ENCODE measurements at regions not wholly inside any gene's neighbourhood (a gene's known extent, or its start where the extent isn't known, plus 50 kb on each side); places are given as distances from the start of the nearest gene placed in this dataset.
"Not testable (repeated sequence)": the region's sequence is repeated elsewhere in the genome, so short reads cannot be mapped to it uniquely, and the experiment has no call there.

GRCh38 chr7:65762712-65763111 is 110.2 kb upstream of the VKORC1L1 start:
- not testable (repeated sequence) for TF ChIP-seq CTCF (IDR thresholded peaks at IDR 0.05; ENCODE audit: insufficient read depth, low read depth, low read length); EZH2 (IDR thresholded peaks at IDR 0.05; ENCODE audit: insufficient read depth, low read length)
